Fibroblast of the aortic adventitia (primary cell): ENCODE measurements at regions not wholly inside any gene's neighbourhood (a gene's known extent, or its start where the extent isn't known, plus 50 kb on each side); places are given as distances from the start of the nearest gene placed in this dataset.
"Not testable (repeated sequence)": the region's sequence is repeated elsewhere in the genome, so short reads cannot be mapped to it uniquely, and the experiment has no call there.

Experiments used
- DNase-seq: peaks from one replicate; pipeline ENCODE4 v3.0.0-alpha.2; 2010; ENCODE audit warnings: low read depth
- H3K4me3 ChIP-seq: 2 replicates; pipeline ENCODE4 v1.5.1; 2011; ENCODE audit warnings: low read depth, mild to moderate bottlenecking, control low read depth, low read length, moderate library complexity
- TF ChIP-seq, protein P1 (sequence below): IDR thresholded peaks from 2 replicates; pipeline ENCODE4 v1.5.1; 2011; ENCODE audit warnings: mild to moderate bottlenecking, low read length, control low read depth, inconsistent platforms; ENCODE audit not compliant: insufficient read depth

DNA sequence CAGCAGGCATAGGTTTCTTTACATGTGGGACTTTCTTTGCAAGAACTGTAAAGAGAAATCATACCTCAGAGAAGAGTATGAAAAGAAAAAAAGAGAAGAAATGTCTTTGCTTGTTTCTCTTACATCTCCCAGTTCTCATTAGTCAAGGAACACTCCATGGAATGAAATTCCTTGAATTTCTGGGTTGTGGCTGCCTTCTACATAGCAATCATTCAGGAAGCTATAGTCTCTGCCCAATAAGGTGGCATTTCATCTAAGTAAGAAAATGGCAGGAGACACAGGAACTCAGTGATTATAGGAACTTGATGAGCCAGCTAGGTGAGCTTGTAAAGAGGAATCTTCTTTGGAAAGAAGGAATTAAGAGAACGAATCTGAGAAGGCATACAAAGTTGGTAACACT lies 197.0 kb upstream of the FKBP1C start:
- H3K4me3 ChIP-seq = no peak overlapping the region
- TF ChIP-seq, protein P1, sequence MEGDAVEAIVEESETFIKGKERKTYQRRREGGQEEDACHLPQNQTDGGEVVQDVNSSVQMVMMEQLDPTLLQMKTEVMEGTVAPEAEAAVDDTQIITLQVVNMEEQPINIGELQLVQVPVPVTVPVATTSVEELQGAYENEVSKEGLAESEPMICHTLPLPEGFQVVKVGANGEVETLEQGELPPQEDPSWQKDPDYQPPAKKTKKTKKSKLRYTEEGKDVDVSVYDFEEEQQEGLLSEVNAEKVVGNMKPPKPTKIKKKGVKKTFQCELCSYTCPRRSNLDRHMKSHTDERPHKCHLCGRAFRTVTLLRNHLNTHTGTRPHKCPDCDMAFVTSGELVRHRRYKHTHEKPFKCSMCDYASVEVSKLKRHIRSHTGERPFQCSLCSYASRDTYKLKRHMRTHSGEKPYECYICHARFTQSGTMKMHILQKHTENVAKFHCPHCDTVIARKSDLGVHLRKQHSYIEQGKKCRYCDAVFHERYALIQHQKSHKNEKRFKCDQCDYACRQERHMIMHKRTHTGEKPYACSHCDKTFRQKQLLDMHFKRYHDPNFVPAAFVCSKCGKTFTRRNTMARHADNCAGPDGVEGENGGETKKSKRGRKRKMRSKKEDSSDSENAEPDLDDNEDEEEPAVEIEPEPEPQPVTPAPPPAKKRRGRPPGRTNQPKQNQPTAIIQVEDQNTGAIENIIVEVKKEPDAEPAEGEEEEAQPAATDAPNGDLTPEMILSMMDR = no peak
- no peak for DNase-seq

DNA sequence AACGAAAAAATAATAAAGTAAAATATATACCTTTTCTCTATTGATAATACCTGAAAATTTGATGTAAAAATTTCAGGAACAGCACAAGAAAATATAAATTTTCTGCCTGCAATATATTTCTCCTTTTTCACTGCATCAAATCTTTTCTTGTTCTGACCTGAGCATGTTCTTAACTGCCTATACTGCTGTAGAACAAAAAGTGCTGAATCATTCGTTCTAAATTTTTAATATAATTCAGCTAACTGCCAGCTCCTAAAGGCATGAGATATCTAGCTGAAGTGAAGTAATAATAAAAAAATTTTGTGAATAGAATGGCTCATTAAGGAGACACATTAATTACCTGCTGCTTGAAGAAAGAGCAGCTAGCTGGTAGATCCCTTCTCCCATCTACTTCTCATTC lies 188.6 kb upstream of the FKBP1C start:
- TF ChIP-seq, protein P1 = no peak
- DNase-seq = no peak
- H3K4me3 ChIP-seq = no peak overlapping the region

DNA sequence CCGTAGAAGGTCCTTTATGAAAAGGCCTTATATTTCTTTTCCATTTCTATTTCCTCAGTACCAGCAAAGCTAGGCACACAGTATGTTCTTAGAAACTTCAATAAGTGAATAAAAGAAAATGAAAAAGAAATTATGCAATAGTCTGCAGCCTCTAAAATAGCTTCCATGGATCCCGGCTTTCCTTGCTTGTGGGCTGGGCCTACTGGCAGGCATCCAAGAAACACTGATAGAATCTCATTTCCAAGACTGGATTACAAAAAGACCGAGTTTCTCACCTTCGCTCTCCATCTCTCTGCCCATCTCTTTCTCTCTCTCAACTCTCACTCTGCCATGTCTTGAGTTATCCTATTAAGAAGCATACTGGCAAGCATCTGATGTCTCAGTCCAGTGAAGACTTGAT lies 187.5 kb upstream of the FKBP1C start:
- TF ChIP-seq, protein P1 = no peak
- DNase-seq = no peak
- no peak overlapping the region for H3K4me3 ChIP-seq

DNA sequence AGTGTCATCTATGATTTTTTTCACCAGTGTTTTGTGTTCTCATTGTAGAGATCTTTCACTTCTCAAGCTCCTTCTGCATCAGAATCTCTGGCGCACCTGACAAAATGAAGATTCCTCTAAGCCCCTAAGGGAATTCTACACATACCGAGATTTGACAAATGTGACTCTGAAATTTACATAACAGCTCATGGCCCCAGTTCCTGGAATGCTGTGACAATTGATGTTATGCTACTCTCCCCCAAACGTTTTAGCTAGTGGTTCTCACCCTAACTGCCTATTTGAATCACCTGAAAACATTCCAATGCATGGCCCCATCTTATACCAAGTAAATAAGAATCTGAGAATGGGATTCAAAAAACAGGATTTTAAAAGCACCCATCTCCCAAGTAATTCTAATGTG lies 162.1 kb upstream of the FKBP1C start:
- TF ChIP-seq, protein P1 = no peak
- no peak overlapping the region for H3K4me3 ChIP-seq
- no peak for DNase-seq

DNA sequence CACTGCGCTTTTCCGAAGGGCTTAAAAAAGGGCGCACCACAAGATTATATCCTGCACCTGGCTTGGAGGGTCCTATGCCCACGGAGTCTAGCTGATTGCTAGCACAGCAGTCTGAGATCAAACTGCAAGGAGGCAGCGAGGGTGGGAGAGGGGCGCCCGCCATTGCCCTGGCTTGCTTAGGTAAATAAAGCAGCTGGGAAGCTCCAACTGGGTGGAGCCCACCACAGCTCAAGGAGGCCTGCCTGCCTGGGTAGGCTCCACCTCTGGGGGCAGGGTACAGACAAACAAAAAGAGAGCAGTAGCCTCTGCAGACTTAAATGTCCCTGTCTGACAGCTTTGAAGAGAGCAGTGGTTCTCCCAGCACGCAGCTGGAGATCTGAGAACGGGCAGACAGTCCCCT lies 158.1 kb upstream of the FKBP1C start:
- not testable (repeated sequence) for DNase-seq, H3K4me3 ChIP-seq

DNA sequence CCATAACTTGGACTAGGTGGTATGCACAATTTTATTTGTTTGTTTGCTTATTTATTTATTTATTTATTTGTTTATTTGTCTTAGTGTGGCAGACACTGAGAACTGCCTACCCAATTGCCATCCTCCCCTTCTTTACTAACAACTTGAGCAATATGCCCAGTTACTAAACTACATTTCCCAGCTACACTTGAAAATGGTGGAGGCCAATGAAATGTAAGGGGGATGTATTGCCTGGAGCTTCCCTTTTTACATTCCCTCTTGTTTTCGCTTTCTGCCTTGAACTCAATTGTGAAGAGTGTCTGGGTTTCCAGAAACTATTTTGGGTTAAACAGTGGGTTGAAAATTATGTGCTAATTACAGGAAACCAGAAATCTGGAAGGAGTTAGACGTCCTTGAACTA lies 152.7 kb upstream of the FKBP1C start:
- H3K4me3 ChIP-seq = no peak overlapping the region
- DNase-seq = no peak
- TF ChIP-seq, protein P1 = no peak

DNA sequence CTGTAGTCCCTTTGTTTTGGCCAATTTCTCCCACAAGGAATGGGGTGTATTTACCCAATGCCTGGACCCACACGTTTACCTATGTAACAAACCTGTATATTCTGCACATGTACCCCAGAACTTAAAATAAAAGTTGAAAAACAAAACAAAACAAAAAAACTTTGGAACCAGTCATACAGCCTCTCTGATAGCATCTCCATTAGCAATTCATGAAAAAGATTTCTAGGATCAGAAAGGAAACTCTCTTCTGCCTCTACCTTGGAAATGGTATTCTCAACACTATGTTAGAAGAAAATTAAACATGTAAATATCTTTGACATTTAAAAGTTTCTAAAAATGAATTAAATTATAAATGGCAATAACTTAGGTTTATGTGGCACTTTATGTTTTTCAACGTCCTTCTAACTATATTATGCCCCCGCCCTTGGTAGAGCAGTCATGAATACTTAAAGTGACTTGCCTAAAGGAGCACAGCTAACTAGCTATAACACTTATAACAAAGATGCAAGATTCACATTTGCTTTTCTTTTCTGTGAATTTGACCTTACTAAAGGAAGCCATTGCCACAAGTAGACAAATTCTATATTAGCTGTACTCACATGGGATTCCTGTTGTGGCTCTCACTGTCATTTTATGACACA lies 147.5 kb upstream of the FKBP1C start:
- TF ChIP-seq, protein P1 = no peak
- no peak for DNase-seq
- H3K4me3 ChIP-seq = no peak overlapping the region
